ENCODE measurements at regions not wholly inside any gene's neighbourhood (a gene's known extent, or its start where the extent isn't known, plus 50 kb on each side); places are given as distances from the start of the nearest gene placed in this dataset.

DNA sequence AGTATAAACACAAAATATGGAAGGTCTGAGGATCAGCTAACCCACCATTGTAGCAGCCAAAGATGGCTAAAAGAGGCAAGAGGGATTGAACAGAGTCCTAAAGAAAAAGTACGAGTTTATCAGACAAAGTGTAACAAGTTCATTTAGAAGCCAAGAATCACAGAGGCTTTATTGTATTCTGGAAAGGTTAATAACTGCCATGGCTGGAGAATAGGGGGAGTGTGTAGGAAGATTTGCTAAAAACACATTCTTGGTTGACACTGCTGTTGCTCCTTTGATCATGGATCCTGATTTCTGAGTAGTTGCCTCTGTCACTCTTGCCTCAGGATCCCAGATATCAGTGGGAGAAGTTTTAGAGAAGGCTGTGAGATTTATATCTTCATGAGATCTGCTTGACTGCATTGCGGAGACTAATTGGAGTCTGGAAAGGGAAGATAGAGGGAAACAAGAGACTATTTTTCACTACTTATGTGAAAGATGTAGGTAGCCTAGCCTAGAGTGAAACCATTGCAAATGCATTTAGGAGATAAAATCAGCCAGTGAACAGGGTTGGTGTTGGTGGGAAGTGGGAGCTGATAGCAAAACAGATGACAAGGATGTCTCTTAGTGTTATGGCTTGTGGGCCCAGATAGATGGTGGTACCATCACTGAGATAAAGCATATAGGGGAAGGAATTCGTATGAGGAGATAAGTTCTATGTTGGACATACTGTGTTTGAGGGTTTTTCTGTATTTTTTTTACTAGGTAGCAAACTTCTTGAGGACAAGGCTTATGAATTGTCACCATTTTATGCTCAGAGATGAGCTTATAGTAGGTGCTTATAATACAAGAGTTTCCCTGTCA, 402.9 kb upstream of the PDE3A start:
- no peaks in the 10 kb centered on the region for H3K9me3 ChIP-seq (ENCODE audit: control insufficient read depth, insufficient read depth, low read length)
- TF ChIP-seq, protein P1, sequence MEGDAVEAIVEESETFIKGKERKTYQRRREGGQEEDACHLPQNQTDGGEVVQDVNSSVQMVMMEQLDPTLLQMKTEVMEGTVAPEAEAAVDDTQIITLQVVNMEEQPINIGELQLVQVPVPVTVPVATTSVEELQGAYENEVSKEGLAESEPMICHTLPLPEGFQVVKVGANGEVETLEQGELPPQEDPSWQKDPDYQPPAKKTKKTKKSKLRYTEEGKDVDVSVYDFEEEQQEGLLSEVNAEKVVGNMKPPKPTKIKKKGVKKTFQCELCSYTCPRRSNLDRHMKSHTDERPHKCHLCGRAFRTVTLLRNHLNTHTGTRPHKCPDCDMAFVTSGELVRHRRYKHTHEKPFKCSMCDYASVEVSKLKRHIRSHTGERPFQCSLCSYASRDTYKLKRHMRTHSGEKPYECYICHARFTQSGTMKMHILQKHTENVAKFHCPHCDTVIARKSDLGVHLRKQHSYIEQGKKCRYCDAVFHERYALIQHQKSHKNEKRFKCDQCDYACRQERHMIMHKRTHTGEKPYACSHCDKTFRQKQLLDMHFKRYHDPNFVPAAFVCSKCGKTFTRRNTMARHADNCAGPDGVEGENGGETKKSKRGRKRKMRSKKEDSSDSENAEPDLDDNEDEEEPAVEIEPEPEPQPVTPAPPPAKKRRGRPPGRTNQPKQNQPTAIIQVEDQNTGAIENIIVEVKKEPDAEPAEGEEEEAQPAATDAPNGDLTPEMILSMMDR (IDR thresholded peaks at IDR 0.05; ENCODE audit: low read depth, low read length), result no peak
- CTCF ChIA-PET, result no interaction called here

DNA sequence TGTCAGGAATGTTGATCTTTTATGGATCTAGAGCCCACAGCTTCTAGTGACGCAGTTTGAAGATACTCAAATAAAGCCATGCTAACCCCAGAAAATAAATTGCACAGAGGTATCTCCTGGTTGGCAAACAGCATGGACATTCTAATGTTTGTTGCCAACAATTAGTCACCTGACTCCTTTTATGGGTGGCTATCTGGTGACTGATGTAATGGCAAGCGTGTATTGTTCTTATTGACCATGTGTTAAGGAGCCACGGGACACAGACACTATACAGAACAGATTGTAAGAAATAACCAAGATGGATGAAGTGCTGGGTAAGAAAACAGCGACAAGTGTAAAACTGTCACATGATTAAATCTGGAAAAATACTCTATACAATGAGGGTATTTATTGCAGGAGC, 401.3 kb upstream of the PDE3A start:
- Histone ChIP-seq H3K4me3 (ENCODE audit: low read depth, low read length) (no peak overlapping the region), H3K9me3 (ENCODE audit: control insufficient read depth, insufficient read depth, low read length) (no peaks in the 10 kb centered on the region), H3K27me3 (ENCODE audit: control insufficient read depth, insufficient read depth, low read length) (no peaks in the 10 kb centered on the region), H3K27ac (ENCODE audit: low read depth, low read length) (no peak overlapping the region)
- ChIA-PET POLR2A (no interaction called here), CTCF (interaction anchor here (0.5 to 1.2 kb wide), 3 partner anchors 228 to 582 kb away, joined by 3 to 5 read pairs (median 4); no protein-coding TSS in a partner anchor)
- TF ChIP-seq, protein P1 (IDR thresholded peaks at IDR 0.05; ENCODE audit: low read depth, low read length), result no peak
- DNase-seq (ENCODE audit: low read depth, low spot score), result no peak

More for the DNA sequence above, 402.9 kb upstream of the PDE3A start:
- Histone ChIP-seq H3K27ac (ENCODE audit: low read depth, low read length) (no peak overlapping the region), H3K4me3 (ENCODE audit: low read depth, low read length) (no peak overlapping the region), H3K27me3 (ENCODE audit: control insufficient read depth, insufficient read depth, low read length) (no peaks in the 10 kb centered on the region)
- POLR2A ChIA-PET, result no interaction called here
- no peak for DNase-seq (ENCODE audit: low read depth, low spot score)

DNA sequence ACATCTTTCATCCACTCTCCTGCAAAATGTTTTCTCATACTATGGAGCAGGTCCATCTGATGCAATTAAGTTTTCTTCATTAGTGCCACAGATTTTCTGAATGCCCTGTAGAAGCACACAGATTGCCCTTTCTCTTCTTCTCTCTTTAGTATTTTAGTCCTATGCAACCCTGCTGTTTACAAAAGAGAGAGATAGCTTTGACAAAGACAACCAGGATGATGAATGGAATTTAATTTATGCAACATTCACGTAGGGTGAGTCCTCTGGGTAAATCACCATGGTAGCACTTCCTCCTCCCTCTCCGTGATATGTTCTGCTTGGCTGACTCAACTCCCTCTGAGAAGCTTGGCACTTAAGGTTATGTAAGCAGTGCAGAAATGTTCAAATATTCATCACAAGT, 400.9 kb upstream of the PDE3A start:
- no peaks in the 10 kb centered on the region for H3K27me3 ChIP-seq (ENCODE audit: control insufficient read depth, insufficient read depth, low read length)
- no peaks in the 10 kb centered on the region for H3K9me3 ChIP-seq (ENCODE audit: control insufficient read depth, insufficient read depth, low read length)
- no peak overlapping the region for H3K27ac ChIP-seq (ENCODE audit: low read depth, low read length)
- ChIA-PET CTCF (interaction anchor here (0.5 to 1.2 kb wide), 3 partner anchors 229 to 582 kb away, joined by 3 to 5 read pairs (median 4); no protein-coding TSS in a partner anchor), POLR2A (no interaction called here)
- TF ChIP-seq, protein P1 (IDR thresholded peaks at IDR 0.05; ENCODE audit: low read depth, low read length), result no peak
- H3K4me3 ChIP-seq (ENCODE audit: low read depth, low read length), result no peak overlapping the region
- peak; percentile 51 for DNase-seq (ENCODE audit: low read depth, low spot score)

DNA sequence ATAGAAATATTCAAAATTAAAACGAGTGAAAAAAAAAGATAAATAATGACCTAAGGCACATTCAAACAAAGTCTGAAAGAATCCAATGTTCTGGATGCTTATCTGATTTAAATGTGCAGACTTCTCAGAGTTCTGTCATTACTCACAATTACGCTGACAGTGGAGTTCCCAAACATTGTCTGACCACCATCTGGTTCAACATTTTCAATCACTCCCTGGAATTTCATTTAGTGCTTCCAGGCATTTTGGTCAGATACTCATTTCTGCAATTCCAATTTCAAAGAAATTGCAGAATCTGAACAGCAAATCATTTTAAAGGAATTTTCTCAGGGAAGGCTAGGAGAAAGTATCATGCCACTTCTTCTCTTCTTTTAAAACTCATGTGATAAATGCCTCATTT, 398.2 kb upstream of the PDE3A start:
- DNase-seq (ENCODE audit: low read depth, low spot score), result no peak
- no peaks in the 10 kb centered on the region for H3K9me3 ChIP-seq (ENCODE audit: control insufficient read depth, insufficient read depth, low read length)
- ChIA-PET POLR2A (interaction anchor here (0.7 kb wide), 1 partner anchor 24 kb away, joined by 3 read pairs; no protein-coding TSS in a partner anchor), CTCF (interaction anchor here (0.8 to 1.0 kb wide), 2 partner anchors 231 to 251 kb away, joined by 3 read pairs; no protein-coding TSS in a partner anchor)
- no peaks in the 10 kb centered on the region for H3K27me3 ChIP-seq (ENCODE audit: control insufficient read depth, insufficient read depth, low read length)
- no peak overlapping the region for H3K27ac ChIP-seq (ENCODE audit: low read depth, low read length)
- H3K4me3 ChIP-seq (ENCODE audit: low read depth, low read length), result no peak overlapping the region
- TF ChIP-seq, protein P1 (IDR thresholded peaks at IDR 0.05; ENCODE audit: low read depth, low read length), result no peak

GRCh38 chr12:19970821-19971220, 397.5 kb upstream of the PDE3A start:
- CTCF ChIA-PET, result no interaction called here
- Histone ChIP-seq H3K27ac (ENCODE audit: low read depth, low read length) (no peak overlapping the region), H3K27me3 (ENCODE audit: control insufficient read depth, insufficient read depth, low read length) (no peaks in the 10 kb centered on the region), H3K9me3 (ENCODE audit: control insufficient read depth, insufficient read depth, low read length) (no peaks in the 10 kb centered on the region), H3K4me3 (ENCODE audit: low read depth, low read length) (no peak overlapping the region)
- TF ChIP-seq, protein P1 (IDR thresholded peaks at IDR 0.05; ENCODE audit: low read depth, low read length), result no peak
- POLR2A ChIA-PET, result no interaction called here
- no peak for DNase-seq (ENCODE audit: low read depth, low spot score)
